HG02884 (cell line): ENCODE measurements at regions not wholly inside any gene's neighbourhood (a gene's known extent, or its start where the extent isn't known, plus 50 kb on each side); places are given as distances from the start of the nearest gene placed in this dataset.

Experiments
- ATAC-seq: cut with Tn5 transposase; IDR thresholded peaks from one replicate; pipeline ENCODE4 v1.9.1; 2021; ENCODE audit warnings: mild to moderate bottlenecking, moderate library complexity; ENCODE audit not compliant: unreplicated experiment

GRCh38 chr14:22419620-22420019 is 169.4 kb downstream of the DAD1 start:
- ATAC-seq, result no peak

- no peak for ATAC-seq
Observed at GRCh38 chr14:22418631-22419030, 170.4 kb downstream of the DAD1 start.

- ATAC-seq, result no peak
Observed at GRCh38 chr14:22417914-22418313, 171.1 kb downstream of the DAD1 start.

DNA sequence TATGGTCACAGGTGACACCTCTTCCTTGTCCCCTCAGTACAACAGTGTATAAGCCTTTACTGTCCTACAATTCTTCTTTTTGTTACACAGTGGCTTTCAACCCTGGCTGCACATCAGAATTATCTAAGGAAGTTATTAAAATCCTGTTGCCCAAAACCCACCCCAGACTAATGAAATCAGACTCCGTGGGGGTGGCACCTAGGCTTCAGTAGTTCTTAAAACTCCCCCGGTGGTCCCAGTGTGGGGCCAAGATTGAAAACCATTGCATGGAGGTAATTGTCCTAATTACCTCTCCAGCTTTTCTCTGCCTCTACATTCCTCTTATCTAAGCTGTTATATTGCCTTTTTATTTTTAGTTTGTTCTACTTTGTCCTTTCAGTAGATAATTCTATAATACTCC is 172.8 kb downstream of the DAD1 start:
- no peak for ATAC-seq

GRCh38 chr14:22415605-22415959 is 173.4 kb downstream of the DAD1 start:
- no peak for ATAC-seq

- no peak for ATAC-seq
Observed at GRCh38 chr14:22414876-22415604, 174.0 kb downstream of the DAD1 start.

DNA sequence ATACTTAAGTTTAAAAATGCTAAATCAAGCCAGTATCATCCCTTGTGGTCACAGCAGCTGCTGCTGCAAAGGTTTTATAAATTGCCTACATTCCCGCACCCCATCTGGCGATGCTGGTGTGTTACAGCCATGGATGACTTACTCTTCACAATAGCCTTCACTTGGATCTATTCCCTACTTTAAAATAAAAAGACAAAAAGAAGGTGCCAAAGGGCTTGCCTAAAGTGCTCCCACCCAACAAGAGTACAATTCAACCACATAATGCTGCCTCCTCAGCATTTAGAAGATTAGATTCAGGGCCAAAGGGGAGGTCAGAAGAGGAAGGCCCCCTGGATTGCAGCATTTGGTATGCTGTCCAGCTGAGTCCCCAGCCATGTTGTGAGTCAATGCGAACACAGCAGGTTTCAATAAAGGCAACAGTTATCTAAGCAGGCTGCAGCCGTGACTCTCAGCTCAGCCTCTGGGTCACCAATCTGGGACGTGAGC is 176.1 kb downstream of the DAD1 start:
- no peak for ATAC-seq

- no peak for ATAC-seq
Observed at GRCh38 chr14:22411398-22412055, 177.5 kb downstream of the DAD1 start.

GRCh38 chr14:22410497-22410896 is 178.5 kb downstream of the DAD1 start:
- ATAC-seq, result no peak

DNA sequence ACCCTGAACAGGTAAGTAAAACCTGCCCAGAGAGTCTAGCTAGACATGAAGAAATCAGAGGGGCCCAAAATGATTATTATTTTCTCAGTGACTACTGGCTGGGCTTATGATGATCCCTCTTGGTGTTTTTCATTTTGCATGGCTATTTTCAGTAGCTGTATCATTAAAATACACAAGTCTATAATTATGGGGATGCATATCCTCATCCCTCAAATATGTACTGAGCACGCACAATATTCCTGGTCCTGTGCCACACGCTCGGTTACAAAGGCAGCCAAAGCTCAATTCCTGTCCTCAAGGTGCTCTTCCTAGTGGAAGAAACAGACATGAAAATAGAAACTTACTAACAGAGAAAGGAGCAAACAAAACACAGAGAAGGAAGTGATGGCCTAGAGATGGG is 180.0 kb downstream of the DAD1 start:
- no peak for ATAC-seq

GRCh38 chr14:22408547-22408946 is 180.5 kb downstream of the DAD1 start:
- no peak for ATAC-seq

GRCh38 chr14:22407033-22407432 is 182.0 kb downstream of the DAD1 start:
- ATAC-seq, result no peak

- ATAC-seq, result no peak
Observed at GRCh38 chr14:22405201-22405600, 183.8 kb downstream of the DAD1 start.

- ATAC-seq, result no peak
Observed at GRCh38 chr14:22403296-22403695, 185.7 kb downstream of the DAD1 start.

DNA sequence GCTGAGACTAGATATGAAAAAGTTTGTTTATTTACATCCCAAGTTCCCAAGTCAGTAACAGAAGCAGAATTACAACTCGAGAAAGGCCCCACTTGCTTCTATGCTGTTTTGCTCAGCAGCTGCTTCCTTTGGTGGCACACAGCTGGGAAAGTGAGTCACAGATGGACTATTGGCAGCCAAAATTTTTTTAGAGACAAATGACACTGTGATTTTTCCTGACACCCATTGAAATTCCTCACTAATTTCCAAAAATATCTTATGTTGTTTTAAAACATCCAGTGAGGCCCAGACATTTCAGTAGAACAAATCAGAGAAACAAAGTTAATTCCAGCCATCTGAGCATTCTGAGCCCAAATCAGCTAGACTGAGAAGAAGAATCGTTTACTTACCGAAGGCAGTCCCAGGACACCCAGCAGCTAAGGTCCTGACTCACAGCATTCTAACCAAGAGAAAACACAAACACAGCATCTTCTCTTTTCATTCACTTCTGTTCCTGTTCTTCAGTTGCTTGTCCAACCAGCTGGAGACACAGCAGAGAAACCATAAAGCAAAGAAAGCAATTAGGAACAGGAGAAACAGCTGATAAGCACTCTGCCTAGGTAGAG is 188.3 kb downstream of the DAD1 start:
- ATAC-seq, result no peak

GRCh38 chr14:22399776-22400175 is 189.2 kb downstream of the DAD1 start:
- ATAC-seq, result no peak

GRCh38 chr14:22397221-22397737 is 191.7 kb downstream of the DAD1 start:
- ATAC-seq, result no peak

- ATAC-seq, result no peak
Observed at GRCh38 chr14:22395803-22396202, 193.2 kb downstream of the DAD1 start.

GRCh38 chr14:22394616-22395015 is 194.4 kb downstream of the DAD1 start:
- ATAC-seq, result no peak

DNA sequence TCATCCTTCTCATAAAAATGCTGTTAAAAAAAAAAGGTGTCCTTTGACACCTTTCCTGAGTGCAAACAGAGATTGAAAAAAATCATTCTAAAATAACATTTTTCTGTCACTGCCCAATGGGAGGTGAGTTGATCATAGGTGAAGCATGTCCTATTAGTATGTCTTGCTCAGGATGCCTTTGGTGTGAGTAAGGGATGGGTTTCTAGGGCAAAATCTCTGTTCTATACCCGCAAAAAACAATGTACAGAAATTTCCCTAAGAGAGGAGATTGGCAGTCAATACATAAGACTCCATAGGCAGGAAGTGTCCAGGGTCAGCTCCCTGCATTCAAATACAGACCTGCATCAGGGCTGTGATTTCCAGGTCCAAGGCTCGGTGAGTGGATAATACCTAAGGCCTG is 195.2 kb downstream of the DAD1 start:
- no peak for ATAC-seq

DNA sequence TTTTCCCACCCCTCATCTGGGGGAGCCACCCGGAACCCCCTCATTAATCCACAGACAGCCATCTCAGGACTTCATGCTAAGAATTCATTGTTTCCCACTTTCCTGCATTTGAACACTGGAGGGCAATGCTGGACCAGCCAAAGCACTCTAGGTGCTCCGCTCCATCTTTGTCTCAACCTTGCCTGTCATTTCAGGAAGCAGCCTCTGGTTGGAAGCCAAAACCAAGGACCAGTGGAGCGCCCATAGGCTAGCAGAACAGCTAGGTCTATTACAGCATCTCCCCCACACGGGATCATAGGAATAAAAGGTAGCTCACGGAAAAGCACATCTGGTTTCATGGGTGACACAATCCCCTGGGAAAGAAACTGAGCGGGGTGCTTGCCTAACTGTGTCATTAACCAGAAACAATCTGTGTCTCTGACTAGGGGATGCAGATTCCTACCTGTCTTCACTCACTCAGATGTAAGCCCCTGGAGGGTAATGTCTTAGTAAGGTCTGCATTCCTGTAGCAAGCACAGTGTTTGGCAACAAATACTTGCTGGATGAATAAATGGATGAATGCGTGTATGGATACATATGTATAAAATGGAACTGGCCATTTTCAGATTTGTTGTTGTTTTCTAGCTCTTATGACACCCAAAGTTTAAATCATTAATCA is 197.0 kb downstream of the DAD1 start:
- no peak for ATAC-seq
